PFSK-1 (cell line): ENCODE measurements at regions not wholly inside any gene's neighbourhood (a gene's known extent, or its start where the extent isn't known, plus 50 kb on each side); places are given as distances from the start of the nearest gene placed in this dataset.

Experiments
- FOXP2 ChIP-seq: optimal IDR thresholded peaks from 2 replicates; pipeline ENCODE3; 2011; ENCODE audit warnings: borderline replicate concordance, control low read depth, inconsistent platforms; ENCODE audit not compliant: insufficient read depth; ENCODE audit errors: extremely low read length, extremely low read depth
- POLR2AphosphoS5 ChIP-seq: IDR thresholded peaks from 2 replicates; pipeline ENCODE4 v1.6.1; 2012; ENCODE audit warnings: low read depth, mild to moderate bottlenecking, control low read depth, low read length, moderate library complexity
- REST ChIP-seq, 2 experiments: IDR thresholded peaks; 2 replicates each; pipeline versions ENCODE4 v1.6.1 to v1.8.0; 2011 to 2012; ENCODE audit warnings: low read depth in 2 of 2, low read length in 2 of 2, control low read depth in 1 of 2, inconsistent platforms in 1 of 2, mild to moderate bottlenecking in 1 of 2, moderate library complexity in 1 of 2; ENCODE audit not compliant: insufficient read depth in 1 of 2
- SIN3A ChIP-seq: IDR thresholded peaks from 2 replicates; pipeline ENCODE4 v1.6.1; 2012; ENCODE audit warnings: mild to moderate bottlenecking, low read length, moderate library complexity, borderline replicate concordance; ENCODE audit not compliant: insufficient read depth
- TAF1 ChIP-seq: IDR thresholded peaks from 2 replicates; pipeline ENCODE4 v1.6.1; 2012; ENCODE audit warnings: low read length, control low read depth, borderline replicate concordance; ENCODE audit not compliant: insufficient read depth

- TF ChIP-seq REST (IDR thresholded peaks at IDR 0.05; ENCODE audit: insufficient read depth in 1 of 2, low read depth in 2 of 2, low read length in 2 of 2) (no peak), POLR2AphosphoS5 (no peak), SIN3A (no peak), TAF1 (no peak), FOXP2 (no peak)
Measured at GRCh38 chr22:48268293-48268692, 1505.8 kb downstream of the TBC1D22A start.
